ENCODE measurements at regions not wholly inside any gene's neighbourhood (a gene's known extent, or its start where the extent isn't known, plus 50 kb on each side); places are given as distances from the start of the nearest gene placed in this dataset.

DNA sequence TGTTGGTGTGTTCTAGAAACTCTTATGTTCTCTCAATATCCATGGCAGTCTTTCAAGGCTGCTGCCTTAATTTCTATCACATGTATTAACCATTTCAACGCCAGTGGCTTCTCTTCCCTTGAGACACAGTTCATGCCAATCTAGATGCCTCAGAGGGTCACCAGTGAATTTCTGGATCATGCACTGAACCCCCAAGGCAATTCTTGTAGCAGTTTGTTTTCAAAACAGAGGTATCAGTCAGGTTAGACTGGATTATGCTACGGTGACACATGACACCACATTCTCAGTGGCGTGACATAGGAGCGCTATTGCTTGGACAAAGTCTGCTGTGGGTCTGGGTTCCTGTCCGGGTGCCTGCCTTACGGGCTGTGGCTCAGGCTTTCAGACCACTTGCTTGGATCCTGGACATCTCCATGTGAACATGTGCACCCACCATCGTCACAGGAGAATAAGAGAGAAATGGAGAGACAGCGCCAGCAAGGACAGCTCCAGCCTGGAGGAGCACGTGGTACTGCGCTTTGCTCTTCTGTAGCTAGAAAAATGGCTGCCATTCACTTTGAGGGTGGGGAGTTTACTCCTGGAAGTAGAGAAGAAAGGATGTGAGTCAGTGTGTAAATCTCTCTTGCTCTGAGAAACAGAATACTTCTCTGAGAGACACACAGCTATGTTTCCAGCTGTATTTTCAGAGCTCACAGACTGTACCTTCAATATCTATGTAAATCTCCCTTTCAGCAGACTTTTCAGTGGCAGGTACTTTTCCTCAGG lies 329.3 kb upstream of the ADCY2 start:
- no peak for TF ChIP-seq CTCF (IDR thresholded peaks at IDR 0.05; ENCODE audit: low read depth, low read length, poor library complexity, severe bottlenecking)
- no peak for TF ChIP-seq EZH2phosphoT487 (IDR thresholded peaks at IDR 0.05; ENCODE audit: borderline replicate concordance, low read length)
